ENCODE measurements at regions not wholly inside any gene's neighbourhood (a gene's known extent, or its start where the extent isn't known, plus 50 kb on each side); places are given as distances from the start of the nearest gene placed in this dataset.

- H3K4me3 ChIP-seq, result no peak overlapping the region
- H3K27ac ChIP-seq (ENCODE audit: low read depth), result no peak overlapping the region
- H2AFZ ChIP-seq, result no peak overlapping the region
- no peaks in the 10 kb centered on the region for H3F3A ChIP-seq (replicated peaks; ENCODE audit: low read depth)
- peaks cover 6% of the 10 kb centered on the region; the same call in 2 of the 3 replicates for H3K4me1 Mint-ChIP-seq
- H3K9me2 ChIP-seq (ENCODE audit: insufficient read depth), result peaks cover 13% of the 10 kb centered on the region
- TF ChIP-seq POLR2AphosphoS5 (IDR thresholded peaks at IDR 0.05; ENCODE audit: low read depth) (no peak), EZH2phosphoT487 (IDR thresholded peaks at IDR 0.05; ENCODE audit: unreplicated experiment) (no peak), EZH2 (IDR thresholded peaks at IDR 0.05; ENCODE audit: low read depth, unreplicated experiment) (no peak), ETS1 (IDR thresholded peaks at IDR 0.05) (no peak), ZNF331 (CRISPR knock-in tag; IDR thresholded peaks at IDR 0.05; ENCODE audit: low read depth) (no peak), STAT1 (IDR thresholded peaks at IDR 0.05; ENCODE audit: unreplicated experiment) (no peak), ZNF114 (CRISPR knock-in tag; IDR thresholded peaks at IDR 0.05) (no peak), ZNF462 (CRISPR knock-in tag; IDR thresholded peaks at IDR 0.05) (no peak), NANOG (IDR thresholded peaks at IDR 0.05; ENCODE audit: borderline replicate concordance) (no peak), REST (IDR thresholded peaks at IDR 0.05; ENCODE audit: unreplicated experiment) (no peak), CTCF (conservative IDR thresholded peaks at IDR 0.05; ENCODE audit: low read depth in 2 of 2) (no peak), CREB1 (CRISPR knock-in tag; IDR thresholded peaks at IDR 0.05; ENCODE audit: low read depth) (no peak), JUNB (IDR thresholded peaks at IDR 0.05; ENCODE audit: unreplicated experiment) (no peak)
- no peak overlapping the region for H3K27ac Mint-ChIP-seq
- DNase-seq (ENCODE audit: low spot score) (no peak), ATAC-seq (no peak)
- H3K27me3 Mint-ChIP-seq (ENCODE audit: insufficient read depth, low read depth, poor library complexity), result no peaks in the 10 kb centered on the region
- no peak overlapping the region for H3K4me2 ChIP-seq
- H3K4me3 Mint-ChIP-seq, result no peak overlapping the region
- no peaks in the 10 kb centered on the region for H3K79me2 ChIP-seq (replicated peaks; ENCODE audit: insufficient read depth)
- H3K9me3 Mint-ChIP-seq, result peaks cover 20% of the 10 kb centered on the region
- H3K4me1 ChIP-seq (ENCODE audit: insufficient read depth), result no peaks in the 10 kb centered on the region
- peaks cover 11% of the 10 kb centered on the region; the same call in 2 of the 3 replicates for H3K36me3 Mint-ChIP-seq (ENCODE audit: low read depth)
- H4K20me1 ChIP-seq (replicated peaks; ENCODE audit: insufficient read depth), result no peaks in the 10 kb centered on the region
- H3K27me3 ChIP-seq (ENCODE audit: insufficient read depth), result no peaks in the 10 kb centered on the region
- no peaks in the 10 kb centered on the region for H3K36me3 ChIP-seq (ENCODE audit: insufficient read depth)
Measured at GRCh38 chr5:113761594-113761993, 248.1 kb downstream of the YTHDC2 start.
